H9 (cell line): ENCODE measurements at regions not wholly inside any gene's neighbourhood (a gene's known extent, or its start where the extent isn't known, plus 50 kb on each side); places are given as distances from the start of the nearest gene placed in this dataset.

Experiments
- DNase-seq: peaks from one replicate; pipeline ENCODE4 v3.0.0-alpha.2; 2017
- H2AFZ ChIP-seq: one replicate; pipeline ENCODE4 v1.6.1; 2013; ENCODE audit warnings: mild to moderate bottlenecking, low read length, control low read depth, moderate library complexity
- H2AK5ac ChIP-seq: 2 replicates; pipeline ENCODE4 v1.6.1; 2013; ENCODE audit warnings: low read length, control low read depth, mixed read lengths; ENCODE audit not compliant: insufficient read length
- H2BK120ac ChIP-seq: one replicate; pipeline ENCODE4 v1.6.1; 2013; ENCODE audit warnings: low read depth, mild to moderate bottlenecking, low read length, control low read depth, inconsistent platforms; ENCODE audit not compliant: poor library complexity, severe bottlenecking
- H2BK12ac ChIP-seq: 2 replicates; pipeline ENCODE4 v1.6.1; 2013; ENCODE audit warnings: low read length, control low read depth, mixed read lengths, low read depth; ENCODE audit not compliant: insufficient read length
- H2BK15ac ChIP-seq: 2 replicates; pipeline ENCODE4 v1.6.1; 2013; ENCODE audit warnings: low read depth, low read length, control low read depth
- H2BK20ac ChIP-seq: one replicate; pipeline ENCODE4 v1.6.1; 2013; ENCODE audit warnings: low read depth, mild to moderate bottlenecking, low read length, control low read depth, inconsistent platforms; ENCODE audit not compliant: poor library complexity, severe bottlenecking
- H2BK5ac ChIP-seq: 2 replicates; pipeline ENCODE4 v1.6.1; 2013; ENCODE audit warnings: low read length, control low read depth, mixed read lengths; ENCODE audit not compliant: insufficient read length
- H3K14ac ChIP-seq: 2 replicates; pipeline ENCODE4 v1.6.1; 2013; ENCODE audit warnings: low read length, control low read depth; ENCODE audit not compliant: insufficient read depth
- H3K18ac ChIP-seq: 2 replicates; pipeline ENCODE4 v1.6.1; 2013; ENCODE audit warnings: low read depth, mild to moderate bottlenecking, mixed read lengths, low read length, control low read depth; ENCODE audit not compliant: insufficient read length
- H3K23ac ChIP-seq: 2 replicates; pipeline ENCODE4 v1.6.1; 2013; ENCODE audit warnings: low read length, control low read depth, mixed read lengths, low read depth; ENCODE audit not compliant: insufficient read length
- H3K23me2 ChIP-seq: 2 replicates; pipeline ENCODE4 v1.6.1; 2013; ENCODE audit warnings: low read depth, mild to moderate bottlenecking, mixed read lengths, low read length, control low read depth; ENCODE audit not compliant: insufficient read length, poor library complexity, severe bottlenecking
- H3K27ac ChIP-seq: 2 replicates; pipeline ENCODE4 v1.5.1; 2013; ENCODE audit warnings: low read length, control low read depth, mixed read lengths, low read depth; ENCODE audit not compliant: insufficient read length
- H3K27me3 ChIP-seq: 2 replicates; pipeline ENCODE4 v1.6.1; 2013; ENCODE audit warnings: low read length, control low read depth, inconsistent platforms; ENCODE audit not compliant: insufficient read depth
- H3K4ac ChIP-seq: 2 replicates; pipeline ENCODE4 v1.6.1; 2013; ENCODE audit warnings: low read depth, mild to moderate bottlenecking, control low read depth, inconsistent platforms, low read length, moderate library complexity
- H3K4me1 ChIP-seq: 2 replicates; pipeline ENCODE4 v1.6.1; 2013; ENCODE audit warnings: low read length, control low read depth, inconsistent platforms; ENCODE audit not compliant: insufficient read depth
- H3K4me2 ChIP-seq: 2 replicates; pipeline ENCODE4 v1.6.1; 2013; ENCODE audit warnings: low read length, control low read depth, mixed read lengths; ENCODE audit not compliant: insufficient read length, insufficient read depth
- H3K56ac ChIP-seq: 2 replicates; pipeline ENCODE4 v1.6.1; 2013; ENCODE audit warnings: low read depth, mild to moderate bottlenecking, mixed read lengths, low read length, control low read depth; ENCODE audit not compliant: insufficient read length
- H3K79me1 ChIP-seq: 2 replicates; pipeline ENCODE4 v1.6.1; 2013; ENCODE audit warnings: low read depth, mild to moderate bottlenecking, moderate library complexity, low read length, control low read depth, inconsistent platforms; ENCODE audit not compliant: insufficient read depth, poor library complexity, severe bottlenecking
- H3K79me2 ChIP-seq: 2 replicates; pipeline ENCODE4 v1.6.1; 2013; ENCODE audit warnings: low read length, control low read depth, inconsistent platforms; ENCODE audit not compliant: insufficient read depth
- H3K9ac ChIP-seq: 2 replicates; pipeline ENCODE4 v1.6.1; 2013; ENCODE audit warnings: low read length, control low read depth, mixed read lengths; ENCODE audit not compliant: insufficient read length; ENCODE audit errors: extremely low read depth
- H3K9me3 ChIP-seq: one replicate; pipeline ENCODE4 v1.6.1; 2013; ENCODE audit warnings: low read depth, low read length, inconsistent platforms; ENCODE audit not compliant: control insufficient read depth
- H3T11ph ChIP-seq: one replicate; pipeline ENCODE4 v1.6.1; 2013; ENCODE audit warnings: mild to moderate bottlenecking, low read length, control low read depth, inconsistent platforms
- H4K20me1 ChIP-seq: one replicate; pipeline ENCODE4 v1.6.1; 2013; ENCODE audit not compliant: control insufficient read depth, insufficient read length, insufficient read depth
- H4K5ac ChIP-seq: 2 replicates; pipeline ENCODE4 v1.6.1; 2013; ENCODE audit warnings: low read depth, mild to moderate bottlenecking, mixed read lengths, low read length, control low read depth; ENCODE audit not compliant: insufficient read length
- H4K8ac ChIP-seq: replicated peaks from 2 replicates; pipeline ENCODE4 v1.6.1; 2013; ENCODE audit warnings: low read length, control low read depth, mixed read lengths, low read depth; ENCODE audit not compliant: insufficient read length
- H4K91ac ChIP-seq: 2 replicates; pipeline ENCODE4 v1.6.1; 2013; ENCODE audit warnings: low read depth, mild to moderate bottlenecking, moderate library complexity, mixed read lengths, low read length, control low read depth; ENCODE audit not compliant: insufficient read length
- H3K27ac Mint-ChIP-seq, 3 experiments: 2 replicates in 2 of 3; 3 replicates in 1 of 3; pipeline ENCODE4 v1.8.0; 2020 to 2021; ENCODE audit warnings: mixed read lengths in 3 of 3, mild to moderate bottlenecking in 1 of 3, moderate library complexity in 1 of 3
- H3K27me3 Mint-ChIP-seq: 2 replicates; pipeline ENCODE4 v1.8.0; 2021; ENCODE audit warnings: low read depth, mild to moderate bottlenecking, moderate library complexity, mixed read lengths
- H3K36me3 Mint-ChIP-seq, 3 experiments: 2 replicates in 2 of 3; 3 replicates in 1 of 3; pipeline ENCODE4 v1.8.0; 2020 to 2021; ENCODE audit warnings: low read depth in 3 of 3, mixed read lengths in 3 of 3; ENCODE audit not compliant: insufficient read depth in 1 of 3
- H3K4me1 Mint-ChIP-seq, 2 experiments: 2 replicates each; pipeline ENCODE4 v1.8.0; 2020; ENCODE audit warnings: mixed read lengths in 2 of 2
- H3K4me3 Mint-ChIP-seq, 2 experiments: 2 replicates in 1 of 2; 3 replicates in 1 of 2; pipeline ENCODE4 v1.8.0; 2020 to 2021; ENCODE audit warnings: mild to moderate bottlenecking in 2 of 2, mixed read lengths in 2 of 2, moderate library complexity in 1 of 2
- H3K9me3 Mint-ChIP-seq, 2 experiments: 2 replicates in 1 of 2; 3 replicates in 1 of 2; pipeline ENCODE4 v1.8.0; 2020; ENCODE audit warnings: mild to moderate bottlenecking in 2 of 2, mixed read lengths in 2 of 2, moderate library complexity in 1 of 2
- WGBS: extraction: QIAGEN DNeasy Blood & Tissue Kit; methylation state at CpG from one replicate; pipeline ENCODE4 v1.1.7; 2013; ENCODE audit warnings: missing lambda C conversion rate, low lambda C conversion rate, mixed read lengths; ENCODE audit not compliant: insufficient read length; ENCODE audit errors: extremely low coverage; 5-methylcytosine and 5-hydroxymethylcytosine counted together
- TF ChIP-seq, protein P1 (sequence below): fragments of 200-600 bp; sonication (generic); conservative IDR thresholded peaks from 3 replicates; pipeline ENCODE4 v1.8.0; 2021; ENCODE audit warnings: antibody characterized with exemption, mild to moderate bottlenecking

DNA sequence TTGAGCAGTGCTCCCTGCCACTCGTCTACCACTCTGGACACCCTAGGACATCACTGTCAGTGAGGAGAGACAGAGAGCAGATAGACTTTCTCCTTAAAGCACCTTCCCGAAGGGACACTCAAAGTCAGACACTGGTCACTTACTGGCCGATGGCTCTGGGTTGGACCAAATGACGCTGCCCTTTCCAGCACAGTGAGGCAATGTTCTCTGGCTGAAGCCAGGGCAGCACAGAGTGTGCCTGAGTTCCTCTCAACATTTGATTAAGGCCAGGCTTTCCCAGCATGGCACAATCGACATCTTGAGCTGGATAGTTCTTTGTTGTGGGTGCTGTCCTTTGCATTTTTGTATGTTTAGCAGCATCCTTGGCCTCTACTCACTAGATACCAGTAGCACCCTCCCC is 206.2 kb downstream of the CSNK2A3 start:
- Histone ChIP-seq H3K4ac (no peak overlapping the region), H3K27ac (no peak overlapping the region), H3K27me3 (no peaks in the 10 kb centered on the region), H2BK15ac (no peak overlapping the region), H3K14ac (no peak overlapping the region), H4K5ac (no peak overlapping the region), H4K91ac (no peak overlapping the region), H2AFZ (no peak overlapping the region), H2BK5ac (no peak overlapping the region), H2AK5ac (no peak overlapping the region), H3K56ac (no peak overlapping the region), H2BK12ac (no peak overlapping the region), H3K23me2 (no peaks in the 10 kb centered on the region), H3K79me1 (no peaks in the 10 kb centered on the region), H2BK120ac (no peak overlapping the region), H3K23ac (no peak overlapping the region), H3K18ac (no peak overlapping the region), H4K8ac (no peak overlapping the region), H4K20me1 (no peaks in the 10 kb centered on the region), H3K79me2 (no peaks in the 10 kb centered on the region), H2BK20ac (no peak overlapping the region), H3K4me1 (peaks cover 3% of the 10 kb centered on the region; the same call in 1 of the 2 replicates), H3K9me3 (no peaks in the 10 kb centered on the region), H3T11ph (no peak overlapping the region), H3K9ac (no peak overlapping the region), H3K4me2 (no peak overlapping the region)
- Mint-ChIP-seq H3K4me3 (no peak overlapping the region), H3K4me1 (peaks cover 6 to 11% of the 10 kb centered on the region in 2 experiments; a peak in 3 of 4 replicates), H3K9me3 (peaks cover 0 to 4% of the 10 kb centered on the region in 2 experiments; a peak in 2 of 5 replicates), H3K36me3 (peaks cover 0 to 5% (median 3%) of the 10 kb centered on the region in 3 experiments; a peak in 1 of 7 replicates), H3K27ac (no peak overlapping the region), H3K27me3 (peaks cover 2% of the 10 kb centered on the region; the same call in 1 of the 2 replicates)
- TF ChIP-seq, protein P1, sequence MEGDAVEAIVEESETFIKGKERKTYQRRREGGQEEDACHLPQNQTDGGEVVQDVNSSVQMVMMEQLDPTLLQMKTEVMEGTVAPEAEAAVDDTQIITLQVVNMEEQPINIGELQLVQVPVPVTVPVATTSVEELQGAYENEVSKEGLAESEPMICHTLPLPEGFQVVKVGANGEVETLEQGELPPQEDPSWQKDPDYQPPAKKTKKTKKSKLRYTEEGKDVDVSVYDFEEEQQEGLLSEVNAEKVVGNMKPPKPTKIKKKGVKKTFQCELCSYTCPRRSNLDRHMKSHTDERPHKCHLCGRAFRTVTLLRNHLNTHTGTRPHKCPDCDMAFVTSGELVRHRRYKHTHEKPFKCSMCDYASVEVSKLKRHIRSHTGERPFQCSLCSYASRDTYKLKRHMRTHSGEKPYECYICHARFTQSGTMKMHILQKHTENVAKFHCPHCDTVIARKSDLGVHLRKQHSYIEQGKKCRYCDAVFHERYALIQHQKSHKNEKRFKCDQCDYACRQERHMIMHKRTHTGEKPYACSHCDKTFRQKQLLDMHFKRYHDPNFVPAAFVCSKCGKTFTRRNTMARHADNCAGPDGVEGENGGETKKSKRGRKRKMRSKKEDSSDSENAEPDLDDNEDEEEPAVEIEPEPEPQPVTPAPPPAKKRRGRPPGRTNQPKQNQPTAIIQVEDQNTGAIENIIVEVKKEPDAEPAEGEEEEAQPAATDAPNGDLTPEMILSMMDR: no peak
- no peak for DNase-seq
- no CpG with 5 or more reads among the region's 5 CpGs for WGBS
